GM12878 (cell line): ENCODE measurements at regions not wholly inside any gene's neighbourhood (a gene's known extent, or its start where the extent isn't known, plus 50 kb on each side); places are given as distances from the start of the nearest gene placed in this dataset.

Experiments used
- ATAC-seq: fragments of 200-7000 bp; cut with Tn5 transposase; 3 replicates; pipeline ENCODE4 v1.9.1; 2020; ENCODE audit warnings: mild to moderate bottlenecking, moderate library complexity
- BruUV-seq: library from RNA; stranded (reverse); fragments of 400-500 nt; replicated peaks from 2 replicates; lab custom pipeline; 2021; lab: Mats Ljungman, UMichigan
- CTCF ChIA-PET: fragments of 300-600 bp; sonication (Branson Sonifier 250); formaldehyde crosslinking; extraction: SDS; loops from one replicate; lab custom pipeline; 2021; ENCODE audit warnings: inconsistent platforms; lab: Yijun Ruan, JAX
- POLR2A ChIA-PET: fragments of 350-600 bp; formaldehyde crosslinking; extraction: SDS; loops from one replicate; lab custom pipeline; 2021; ENCODE audit warnings: inconsistent platforms; lab: Charles Lee
- RAD21 ChIA-PET: fragments of 300-600 bp; sonication (Branson Sonifier 250); formaldehyde crosslinking; loops from one replicate; lab custom pipeline; 2023; ENCODE audit warnings: antibody characterized with exemption; ENCODE audit not compliant: unreplicated experiment; lab: Charles Lee
- SMC1A ChIA-PET: fragments of 300-600 bp; sonication (Branson Sonifier 250); formaldehyde crosslinking; loops from one replicate; lab custom pipeline; 2023; ENCODE audit not compliant: unreplicated experiment, uncharacterized antibody; lab: Charles Lee
- DNase-seq: peaks from one replicate; pipeline ENCODE4 v3.0.0-alpha.2; 2011; ENCODE audit warnings: low read depth, low spot score
- FAIRE-seq: peaks from 3 replicates; lab custom pipeline; 2011; peaks lifted over from hg19 to GRCh38; lab: Jason Lieb, UNC
- H2AFZ ChIP-seq: 2 replicates; pipeline ENCODE4 v1.6.0; 2011; ENCODE audit warnings: low read depth, low read length, control low read depth; ENCODE audit not compliant: control insufficient read depth
- H3K27ac ChIP-seq: 2 replicates; pipeline ENCODE4 v1.5.1; 2011; ENCODE audit warnings: control low read depth; ENCODE audit not compliant: control insufficient read depth, insufficient read depth
- H3K27me3 ChIP-seq, 2 experiments: replicated peaks in 1 of 2; 2 replicates each; pipeline versions ENCODE4 v1.6.0 to v1.6.1; 2011; ENCODE audit warnings: low read length in 1 of 2; ENCODE audit not compliant: control insufficient read depth in 2 of 2, insufficient read depth in 2 of 2
- H3K36me3 ChIP-seq, 2 experiments: 2 replicates each; pipeline ENCODE4 v1.5.1; 2011; ENCODE audit warnings: low read length in 1 of 2; ENCODE audit not compliant: control insufficient read depth in 2 of 2, insufficient read depth in 2 of 2
- H3K4me1 ChIP-seq: 2 replicates; pipeline ENCODE4 v1.6.1; 2011; ENCODE audit warnings: mild to moderate bottlenecking, low read length, moderate library complexity, mixed read lengths; ENCODE audit not compliant: control insufficient read depth, insufficient read depth
- H3K4me2 ChIP-seq: 2 replicates; pipeline ENCODE4 v1.6.0; 2011; ENCODE audit warnings: control low read depth; ENCODE audit not compliant: control insufficient read depth, insufficient read depth
- H3K4me3 ChIP-seq: fragments of 200-600 bp; sonication (generic); 2 replicates; pipeline ENCODE4 v1.5.1; 2016
- H3K79me2 ChIP-seq: 2 replicates; pipeline ENCODE4 v1.6.0; 2011; ENCODE audit warnings: low read length; ENCODE audit not compliant: control insufficient read depth, insufficient read depth
- H3K9ac ChIP-seq: 2 replicates; pipeline ENCODE4 v1.8.0; 2011; ENCODE audit warnings: low read length, control low read depth, mixed read lengths; ENCODE audit not compliant: control insufficient read depth, insufficient read depth
- H3K9me3 ChIP-seq: replicated peaks from 3 replicates; pipeline ENCODE4 v1.5.1; 2011; ENCODE audit warnings: mild to moderate bottlenecking, low read length; ENCODE audit not compliant: control insufficient read depth, insufficient read depth
- H4K20me1 ChIP-seq: 2 replicates; pipeline ENCODE4 v1.6.0; 2011; ENCODE audit not compliant: control insufficient read depth, insufficient read depth
- CBFB ChIP-seq: IDR thresholded peaks from 2 replicates; pipeline ENCODE4 v1.6.1; 2016; ENCODE audit warnings: antibody characterized with exemption, low read depth
- CREM ChIP-seq: IDR thresholded peaks from 2 replicates; pipeline ENCODE4 v1.6.1; 2014; ENCODE audit warnings: antibody characterized with exemption, low read depth
- FOS ChIP-seq: IDR thresholded peaks from 3 replicates; pipeline ENCODE4 v1.6.1; 2011; ENCODE audit warnings: borderline replicate concordance; ENCODE audit not compliant: insufficient read length; ENCODE audit errors: extremely low read depth
- GABPA ChIP-seq: IDR thresholded peaks from 2 replicates; pipeline ENCODE4 v1.6.1; 2014; ENCODE audit warnings: antibody characterized with exemption, low read depth, mild to moderate bottlenecking, inconsistent platforms
- HDAC6 ChIP-seq: fragments of 200-600 bp; sonication (generic); IDR thresholded peaks from one replicate; pipeline ENCODE4 v1.8.0; 2017; ENCODE audit warnings: antibody characterized with exemption; ENCODE audit not compliant: unreplicated experiment
- NRF1 ChIP-seq: conservative IDR thresholded peaks from 2 replicates; pipeline ENCODE4 v1.6.1; 2011; ENCODE audit warnings: mild to moderate bottlenecking, low read depth, low read length, improper control_type of control experiment
- POLR2A ChIP-seq: IDR thresholded peaks from 2 replicates; pipeline ENCODE4 v1.6.1; 2011; ENCODE audit warnings: low read depth, mild to moderate bottlenecking, low read length
- RELA ChIP-seq: fragments of 450-650 bp; IDR thresholded peaks from 2 replicates; pipeline ENCODE4 v1.8.0; 2014; ENCODE audit warnings: borderline replicate concordance; ENCODE audit not compliant: partially characterized antibody
- WGBS: methylation state at CpG from one replicate; pipeline ENCODE4 v1.1.6; 2016; ENCODE audit warnings: low lambda C conversion rate; ENCODE audit not compliant: insufficient replicate concordance, insufficient coverage; ENCODE audit errors: missing lambda C conversion rate; 5-methylcytosine and 5-hydroxymethylcytosine counted together
- in situ Hi-C: fragments of 300-500 bp; cut with MboI; formaldehyde crosslinking; loops from 9 replicates; pipeline ENCODE4 v1.14.3; 2018; ENCODE audit warnings: mixed read lengths
- intact Hi-C: fragments of 100-400 bp; cut with micrococcal nuclease; formaldehyde crosslinking; loops from one replicate; pipeline ENCODE4 v1.14.2; 2022; ENCODE audit not compliant: unreplicated experiment
- TF ChIP-seq, protein P1 (sequence below): IDR thresholded peaks from 2 replicates; pipeline ENCODE4 v1.6.1; 2012; ENCODE audit warnings: low read depth, low read length, improper control_type of control experiment
- TF ChIP-seq, protein P2 (sequence below): fragments of 450-650 bp; IDR thresholded peaks from 2 replicates; pipeline ENCODE4 v1.6.1; 2017; ENCODE audit warnings: borderline replicate concordance

DNA sequence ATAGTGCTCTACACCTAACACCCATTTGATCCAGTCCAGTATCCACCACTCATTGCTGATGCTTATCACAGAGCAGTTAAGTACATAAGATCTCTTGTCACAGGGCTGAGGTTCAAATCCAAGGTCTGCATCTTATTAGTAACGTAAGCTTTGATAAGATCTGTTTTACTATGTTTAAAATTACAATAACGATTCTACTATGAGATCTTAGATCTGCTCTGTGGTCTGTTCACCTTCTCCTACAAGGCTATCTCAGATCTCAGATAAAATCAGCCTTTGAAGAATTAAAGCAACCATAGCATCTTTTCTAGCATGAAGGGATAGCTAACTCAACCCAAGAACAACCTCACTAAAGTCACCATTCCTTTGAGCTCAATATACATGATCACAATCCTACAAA lies 431.0 kb upstream of the RORB start:
- in situ Hi-C loops = no loop called here
- no peak for FAIRE-seq
- Histone ChIP-seq H3K4me2 (no peak overlapping the region), H3K9me3 (no peaks in the 10 kb centered on the region), H3K36me3 (no peaks in the 10 kb centered on the region), H3K79me2 (no peaks in the 10 kb centered on the region), H4K20me1 (no peaks in the 10 kb centered on the region), H3K4me3 (no peak overlapping the region), H2AFZ (no peak overlapping the region), H3K27ac (no peak overlapping the region), H3K27me3 (no peaks in the 10 kb centered on the region), H3K4me1 (no peaks in the 10 kb centered on the region), H3K9ac (no peak overlapping the region)
- DNase-seq = no peak
- ChIA-PET RAD21 (no interaction called here), SMC1A (no interaction called here), POLR2A (no interaction called here), CTCF (no interaction called here)
- 0% methylated on average over 2 of the region's 2 CpGs for WGBS
- TF ChIP-seq POLR2A (no peak), CREM (no peak), NRF1 (no peak), CBFB (no peak), HDAC6 (no peak), FOS (no peak), RELA (no peak), GABPA (no peak)
- TF ChIP-seq, protein P1, sequence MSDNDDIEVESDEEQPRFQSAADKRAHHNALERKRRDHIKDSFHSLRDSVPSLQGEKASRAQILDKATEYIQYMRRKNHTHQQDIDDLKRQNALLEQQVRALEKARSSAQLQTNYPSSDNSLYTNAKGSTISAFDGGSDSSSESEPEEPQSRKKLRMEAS = no peak
- TF ChIP-seq, protein P2, sequence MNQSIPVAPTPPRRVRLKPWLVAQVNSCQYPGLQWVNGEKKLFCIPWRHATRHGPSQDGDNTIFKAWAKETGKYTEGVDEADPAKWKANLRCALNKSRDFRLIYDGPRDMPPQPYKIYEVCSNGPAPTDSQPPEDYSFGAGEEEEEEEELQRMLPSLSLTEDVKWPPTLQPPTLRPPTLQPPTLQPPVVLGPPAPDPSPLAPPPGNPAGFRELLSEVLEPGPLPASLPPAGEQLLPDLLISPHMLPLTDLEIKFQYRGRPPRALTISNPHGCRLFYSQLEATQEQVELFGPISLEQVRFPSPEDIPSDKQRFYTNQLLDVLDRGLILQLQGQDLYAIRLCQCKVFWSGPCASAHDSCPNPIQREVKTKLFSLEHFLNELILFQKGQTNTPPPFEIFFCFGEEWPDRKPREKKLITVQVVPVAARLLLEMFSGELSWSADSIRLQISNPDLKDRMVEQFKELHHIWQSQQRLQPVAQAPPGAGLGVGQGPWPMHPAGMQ = no peak
- intact Hi-C loops = no loop called here
- BruUV-seq = no TSS peak
- no peak for ATAC-seq
